GM12878 (cell line): ENCODE measurements at regions not wholly inside any gene's neighbourhood (a gene's known extent, or its start where the extent isn't known, plus 50 kb on each side); places are given as distances from the start of the nearest gene placed in this dataset.
A peak's percentile ranks its signal among the peaks of the same experiment; 100 is the strongest.

Experiments
- ATAC-seq: fragments of 200-7000 bp; cut with Tn5 transposase; 3 replicates; pipeline ENCODE4 v1.9.1; 2020; ENCODE audit warnings: mild to moderate bottlenecking, moderate library complexity
- BruUV-seq: library from RNA; stranded (reverse); fragments of 400-500 nt; replicated peaks from 2 replicates; lab custom pipeline; 2021; lab: Mats Ljungman, UMichigan
- CTCF ChIA-PET: fragments of 300-600 bp; sonication (Branson Sonifier 250); formaldehyde crosslinking; extraction: SDS; loops from one replicate; lab custom pipeline; 2021; ENCODE audit warnings: inconsistent platforms; lab: Yijun Ruan, JAX
- POLR2A ChIA-PET: fragments of 350-600 bp; formaldehyde crosslinking; extraction: SDS; loops from one replicate; lab custom pipeline; 2021; ENCODE audit warnings: inconsistent platforms; lab: Charles Lee
- RAD21 ChIA-PET: fragments of 300-600 bp; sonication (Branson Sonifier 250); formaldehyde crosslinking; loops from one replicate; lab custom pipeline; 2023; ENCODE audit warnings: antibody characterized with exemption; ENCODE audit not compliant: unreplicated experiment; lab: Charles Lee
- SMC1A ChIA-PET: fragments of 300-600 bp; sonication (Branson Sonifier 250); formaldehyde crosslinking; loops from one replicate; lab custom pipeline; 2023; ENCODE audit not compliant: unreplicated experiment, uncharacterized antibody; lab: Charles Lee
- DNase-seq: peaks from one replicate; pipeline ENCODE4 v3.0.0-alpha.2; 2011; ENCODE audit warnings: low read depth, low spot score
- FAIRE-seq: peaks from 3 replicates; lab custom pipeline; 2011; peaks lifted over from hg19 to GRCh38; lab: Jason Lieb, UNC
- H2AFZ ChIP-seq: 2 replicates; pipeline ENCODE4 v1.6.0; 2011; ENCODE audit warnings: low read depth, low read length, control low read depth; ENCODE audit not compliant: control insufficient read depth
- H3K27ac ChIP-seq: 2 replicates; pipeline ENCODE4 v1.5.1; 2011; ENCODE audit warnings: control low read depth; ENCODE audit not compliant: control insufficient read depth, insufficient read depth
- H3K27me3 ChIP-seq, 2 experiments: replicated peaks in 1 of 2; 2 replicates each; pipeline versions ENCODE4 v1.6.0 to v1.6.1; 2011; ENCODE audit warnings: low read length in 1 of 2; ENCODE audit not compliant: control insufficient read depth in 2 of 2, insufficient read depth in 2 of 2
- H3K36me3 ChIP-seq, 2 experiments: 2 replicates each; pipeline ENCODE4 v1.5.1; 2011; ENCODE audit warnings: low read length in 1 of 2; ENCODE audit not compliant: control insufficient read depth in 2 of 2, insufficient read depth in 2 of 2
- H3K4me1 ChIP-seq: 2 replicates; pipeline ENCODE4 v1.6.1; 2011; ENCODE audit warnings: mild to moderate bottlenecking, low read length, moderate library complexity, mixed read lengths; ENCODE audit not compliant: control insufficient read depth, insufficient read depth
- H3K4me2 ChIP-seq: 2 replicates; pipeline ENCODE4 v1.6.0; 2011; ENCODE audit warnings: control low read depth; ENCODE audit not compliant: control insufficient read depth, insufficient read depth
- H3K4me3 ChIP-seq: fragments of 200-600 bp; sonication (generic); 2 replicates; pipeline ENCODE4 v1.5.1; 2016
- H3K79me2 ChIP-seq: 2 replicates; pipeline ENCODE4 v1.6.0; 2011; ENCODE audit warnings: low read length; ENCODE audit not compliant: control insufficient read depth, insufficient read depth
- H3K9ac ChIP-seq: 2 replicates; pipeline ENCODE4 v1.8.0; 2011; ENCODE audit warnings: low read length, control low read depth, mixed read lengths; ENCODE audit not compliant: control insufficient read depth, insufficient read depth
- H3K9me3 ChIP-seq: replicated peaks from 3 replicates; pipeline ENCODE4 v1.5.1; 2011; ENCODE audit warnings: mild to moderate bottlenecking, low read length; ENCODE audit not compliant: control insufficient read depth, insufficient read depth
- H4K20me1 ChIP-seq: 2 replicates; pipeline ENCODE4 v1.6.0; 2011; ENCODE audit not compliant: control insufficient read depth, insufficient read depth
- ATF3 ChIP-seq: IDR thresholded peaks from 2 replicates; pipeline ENCODE4 v1.6.1; 2011; ENCODE audit warnings: low read depth, mild to moderate bottlenecking, low read length, moderate library complexity, borderline replicate concordance; ENCODE audit errors: extremely low read depth
- ATF7 ChIP-seq: fragments of 450-650 bp; IDR thresholded peaks from 2 replicates; pipeline ENCODE4 v1.6.1; 2016; ENCODE audit warnings: low read depth, mild to moderate bottlenecking
- BRCA1 ChIP-seq: IDR thresholded peaks from 2 replicates; pipeline ENCODE4 v1.6.1; 2011; ENCODE audit warnings: low read depth, low read length, improper control_type of control experiment
- CTCF ChIP-seq, 3 experiments: IDR thresholded peaks in 2 of 3; conservative IDR thresholded peaks in 1 of 3; 2 replicates each; pipeline ENCODE4 v1.5.1; 2011; ENCODE audit warnings: low read depth in 3 of 3, low read length in 3 of 3, mild to moderate bottlenecking in 3 of 3, control low read depth in 2 of 3, moderate library complexity in 2 of 3, inconsistent platforms in 1 of 3, mixed read lengths in 1 of 3; ENCODE audit not compliant: control insufficient read depth in 2 of 3, insufficient read depth in 1 of 3; ENCODE audit errors: extremely low read depth in 1 of 3
- GABPA ChIP-seq: IDR thresholded peaks from 2 replicates; pipeline ENCODE4 v1.6.1; 2014; ENCODE audit warnings: antibody characterized with exemption, low read depth, mild to moderate bottlenecking, inconsistent platforms
- MAX ChIP-seq: IDR thresholded peaks from 2 replicates; pipeline ENCODE4 v1.6.1; 2012; ENCODE audit warnings: low read depth, low read length, improper control_type of control experiment
- REST ChIP-seq: IDR thresholded peaks from 2 replicates; pipeline ENCODE4 v1.6.1; 2012; ENCODE audit warnings: mild to moderate bottlenecking, low read depth, low read length
- ZNF217 ChIP-seq: fragments of 450-650 bp; IDR thresholded peaks from 2 replicates; pipeline ENCODE4 v1.6.1; 2017; ENCODE audit warnings: antibody characterized with exemption, mild to moderate bottlenecking
- WGBS: methylation state at CpG from one replicate; pipeline ENCODE4 v1.1.6; 2016; ENCODE audit warnings: low lambda C conversion rate; ENCODE audit not compliant: insufficient replicate concordance, insufficient coverage; ENCODE audit errors: missing lambda C conversion rate; 5-methylcytosine and 5-hydroxymethylcytosine counted together
- in situ Hi-C: fragments of 300-500 bp; cut with MboI; formaldehyde crosslinking; loops from 9 replicates; pipeline ENCODE4 v1.14.3; 2018; ENCODE audit warnings: mixed read lengths
- intact Hi-C: fragments of 100-400 bp; cut with micrococcal nuclease; formaldehyde crosslinking; loops from one replicate; pipeline ENCODE4 v1.14.2; 2022; ENCODE audit not compliant: unreplicated experiment

GRCh38 chr16:5176505-5176904 lies 78.9 kb upstream of the EEF2KMT start:
- no peaks in the 10 kb centered on the region for H3K4me1 ChIP-seq
- H3K79me2 ChIP-seq, result no peaks in the 10 kb centered on the region
- no peak overlapping the region for H3K4me3 ChIP-seq
- 29% methylated on average over 4 of the region's 4 CpGs for WGBS
- POLR2A ChIA-PET, result no interaction called here
- no peak overlapping the region for H3K9ac ChIP-seq
- intact Hi-C loops (no loop called here), in situ Hi-C loops (no loop called here)
- TF ChIP-seq BRCA1 (no peak), REST (peak; percentile 74; the same call in 1 of the 2 replicates)
- no peak overlapping the region for H3K27ac ChIP-seq
- ATAC-seq, result no peak
- BruUV-seq, result no TSS peak
- RAD21 ChIA-PET, result no interaction called here
- no peak overlapping the region for H3K4me2 ChIP-seq
- CTCF ChIA-PET, result interaction anchor here (0.6 kb wide), 1 partner anchor 22 kb away, joined by 3 read pairs; no protein-coding TSS in a partner anchor
- SMC1A ChIA-PET, result no interaction called here
- no peak for FAIRE-seq
- DNase-seq, result no peak
- H3K9me3 ChIP-seq, result no peaks in the 10 kb centered on the region; the same call in 1 of the 3 replicates
- H2AFZ ChIP-seq, result no peak overlapping the region
- H3K36me3 ChIP-seq, result no peaks in the 10 kb centered on the region
- H4K20me1 ChIP-seq, result no peaks in the 10 kb centered on the region
- H3K27me3 ChIP-seq, result no peaks in the 10 kb centered on the region

GRCh38 chr16:5175266-5175665 lies 77.7 kb upstream of the EEF2KMT start:
- H3K79me2 ChIP-seq, result no peaks in the 10 kb centered on the region
- DNase-seq (no peak), FAIRE-seq (no peak), ATAC-seq (no peak)
- H3K4me3 ChIP-seq, result no peak overlapping the region
- no peaks in the 10 kb centered on the region for H4K20me1 ChIP-seq
- no peaks in the 10 kb centered on the region for H3K36me3 ChIP-seq
- no peak overlapping the region for H2AFZ ChIP-seq
- no peaks in the 10 kb centered on the region for H3K27me3 ChIP-seq
- no peak overlapping the region for H3K9ac ChIP-seq
- no peak overlapping the region for H3K27ac ChIP-seq
- ChIA-PET SMC1A (no interaction called here), POLR2A (no interaction called here), RAD21 (no interaction called here), CTCF (no interaction called here)
- intact Hi-C loops, result no loop called here
- H3K9me3 ChIP-seq, result no peaks in the 10 kb centered on the region; the same call in 1 of the 3 replicates
- H3K4me2 ChIP-seq, result no peak overlapping the region
- H3K4me1 ChIP-seq, result no peaks in the 10 kb centered on the region
- no TSS peak for BruUV-seq
- in situ Hi-C loops, result no loop called here
- WGBS, result 14% methylated on average over 5 of the region's 5 CpGs
- TF ChIP-seq ATF7 (no peak), ATF3 (no peak), MAX (no peak), CTCF (IDR thresholded peaks at IDR 0.05 in 2 of 3, conservative IDR thresholded peaks at IDR 0.05 in 1 of 3; ENCODE audit: control insufficient read depth in 2 of 3, extremely low read depth in 1 of 3, insufficient read depth in 1 of 3, low read depth in 3 of 3, low read length in 3 of 3) (no peak), ZNF217 (no peak), GABPA (no peak)
